HG03139 (cell line): ENCODE measurements at regions not wholly inside any gene's neighbourhood (a gene's known extent, or its start where the extent isn't known, plus 50 kb on each side); places are given as distances from the start of the nearest gene placed in this dataset.

Experiments used
- ATAC-seq: cut with Tn5 transposase; IDR thresholded peaks from one replicate; pipeline ENCODE4 v1.9.1; 2021; ENCODE audit not compliant: unreplicated experiment

- ATAC-seq: no peak
Measured at GRCh38 chr18:59086522-59086921, 53.2 kb upstream of the SEC11C start.

GRCh38 chr18:59087391-59087790 is 52.3 kb upstream of the SEC11C start:
- no peak for ATAC-seq
